Lower leg skin (tissue), 3 donors: ENCODE measurements at regions not wholly inside any gene's neighbourhood (a gene's known extent, or its start where the extent isn't known, plus 50 kb on each side); places are given as distances from the start of the nearest gene placed in this dataset.

Experiments used
- CTCF ChIP-seq, 3 donors: fragments of 450-650 bp; IDR thresholded peaks; one replicate each; pipeline ENCODE4 v1.5.1; 2016; ENCODE audit warnings: antibody characterized with exemption in 3 of 3, mild to moderate bottlenecking in 3 of 3, moderate library complexity in 2 of 3
- POLR2A ChIP-seq, 2 donors: fragments of 450-650 bp; IDR thresholded peaks; one replicate each; pipeline ENCODE4 v1.6.1; 2016 to 2017; ENCODE audit warnings: antibody characterized with exemption in 2 of 2, mild to moderate bottlenecking in 1 of 2, moderate library complexity in 1 of 2

GRCh38 chr7:91343420-91343960 lies 79.3 kb downstream of the FZD1 start:
- TF ChIP-seq POLR2A (IDR thresholded peaks at IDR 0.05) (no peak), CTCF (IDR thresholded peaks at IDR 0.05) (no peak)
